PC-9 (cell line): ENCODE measurements at regions not wholly inside any gene's neighbourhood (a gene's known extent, or its start where the extent isn't known, plus 50 kb on each side); places are given as distances from the start of the nearest gene placed in this dataset.
"Not testable (repeated sequence)": the region's sequence is repeated elsewhere in the genome, so short reads cannot be mapped to it uniquely, and the experiment has no call there.

Source experiments
- BruUV-seq: library from RNA; stranded (reverse); fragments of 400-500 nt; replicated peaks from 2 replicates; lab custom pipeline; 2021; lab: Mats Ljungman, UMichigan
- CTCF ChIA-PET: fragments of 300-600 bp; sonication (Branson Sonifier 250); formaldehyde crosslinking; loops from one replicate; lab custom pipeline; 2022; ENCODE audit warnings: antibody characterized with exemption; lab: Charles Lee
- POLR2A ChIA-PET: fragments of 300-600 bp; sonication (Branson Sonifier 250); formaldehyde crosslinking; loops from one replicate; lab custom pipeline; 2022; ENCODE audit warnings: antibody characterized with exemption; ENCODE audit not compliant: unreplicated experiment; lab: Charles Lee
- DNase-seq, 2 experiments: peaks; one replicate each; pipeline versions ENCODE4 v3.0.0 to v3.0.0-alpha.2; 2015 to 2022; ENCODE audit warnings: mixed read lengths in 1 of 2
- H2AFZ ChIP-seq: fragments of 200-600 bp; sonication (generic); 2 replicates; pipeline ENCODE4 v1.8.1; 2017; ENCODE audit warnings: antibody characterized with exemption
- H3F3A ChIP-seq: fragments of 200-600 bp; sonication (generic); 2 replicates; pipeline ENCODE4 v1.8.1; 2017; ENCODE audit warnings: antibody characterized with exemption, mild to moderate bottlenecking, low read depth; ENCODE audit not compliant: insufficient read depth
- H3K27ac ChIP-seq: fragments of 200-600 bp; sonication (generic); 2 replicates; pipeline ENCODE4 v1.6.1; 2016; ENCODE audit warnings: mixed run types
- H3K27me3 ChIP-seq: fragments of 200-600 bp; sonication (generic); 2 replicates; pipeline ENCODE4 v1.6.1; 2016; ENCODE audit warnings: low read depth, mixed run types; ENCODE audit not compliant: insufficient read depth
- H3K36me3 ChIP-seq: fragments of 200-600 bp; sonication (generic); 2 replicates; pipeline ENCODE4 v1.6.1; 2016; ENCODE audit warnings: low read depth, mixed run types
- H3K4me1 ChIP-seq: fragments of 200-600 bp; sonication (generic); replicated peaks from 2 replicates; pipeline ENCODE4 v1.6.1; 2016; ENCODE audit warnings: mixed run types; ENCODE audit not compliant: insufficient read depth
- H3K4me2 ChIP-seq: fragments of 200-600 bp; sonication (generic); 2 replicates; pipeline ENCODE4 v1.6.1; 2017; ENCODE audit warnings: mixed run types
- H3K4me3 ChIP-seq: fragments of 200-600 bp; sonication (generic); 2 replicates; pipeline ENCODE4 v1.6.1; 2016; ENCODE audit warnings: mixed run types
- H3K79me2 ChIP-seq: fragments of 200-600 bp; sonication (generic); 2 replicates; pipeline ENCODE4 v1.6.1; 2017; ENCODE audit warnings: low read depth, mixed run types
- H3K9me2 ChIP-seq: fragments of 200-600 bp; sonication (generic); 2 replicates; pipeline ENCODE4 v1.8.1; 2017; ENCODE audit warnings: mild to moderate bottlenecking; ENCODE audit not compliant: insufficient read depth
- H3K9me3 ChIP-seq: fragments of 200-600 bp; sonication (generic); 2 replicates; pipeline ENCODE4 v1.8.1; 2016; ENCODE audit warnings: low read depth; ENCODE audit not compliant: insufficient read depth
- H4K20me1 ChIP-seq: fragments of 200-600 bp; sonication (generic); 2 replicates; pipeline ENCODE4 v1.8.1; 2017; ENCODE audit not compliant: insufficient read depth
- EZH2 ChIP-seq: fragments of 200-600 bp; sonication (generic); IDR thresholded peaks from 2 replicates; pipeline ENCODE4 v1.8.0; 2017; ENCODE audit warnings: antibody characterized with exemption, low read depth
- intact Hi-C: fragments of 100-400 bp; cut with micrococcal nuclease; formaldehyde crosslinking; loops from one replicate; pipeline ENCODE4 v1.10.0; 2022; ENCODE audit not compliant: unreplicated experiment
- TF ChIP-seq, protein P1 (sequence below): fragments of 200-600 bp; sonication (generic); conservative IDR thresholded peaks from 2 replicates; pipeline ENCODE4 v1.6.1; 2017; ENCODE audit warnings: mixed run types, antibody characterized with exemption, mild to moderate bottlenecking, moderate library complexity

DNA sequence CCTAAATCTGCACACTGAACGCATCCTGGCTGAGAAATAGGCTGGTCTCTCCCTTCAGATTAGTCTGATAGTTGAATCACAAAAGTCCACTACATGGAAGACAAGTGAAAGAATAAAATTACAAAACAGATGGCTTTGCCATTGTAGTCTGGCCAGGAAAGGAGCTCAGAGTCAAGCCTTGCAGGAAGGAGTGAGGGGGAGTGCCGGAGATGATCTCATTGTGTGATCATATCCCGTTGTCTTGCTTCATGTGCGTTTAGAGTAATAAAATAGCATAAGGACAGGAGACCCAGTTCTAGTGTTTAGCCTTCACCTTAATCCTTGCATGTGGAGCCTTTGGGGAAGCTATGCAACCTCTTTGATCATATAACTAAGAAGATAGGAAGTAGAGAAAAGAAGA is 666.7 kb upstream of the RAG2 start:
- intact Hi-C loops, result no loop called here
- no peak for TF ChIP-seq EZH2
- H3K4me2 ChIP-seq, result no peak overlapping the region
- H3K4me3 ChIP-seq, result no peak overlapping the region
- H3K27ac ChIP-seq, result no peak overlapping the region
- H3K27me3 ChIP-seq, result no peaks in the 10 kb centered on the region
- H2AFZ ChIP-seq, result no peak overlapping the region
- no peaks in the 10 kb centered on the region for H3K9me3 ChIP-seq
- H3K36me3 ChIP-seq, result no peaks in the 10 kb centered on the region
- no peaks in the 10 kb centered on the region for H4K20me1 ChIP-seq
- no peak for DNase-seq
- H3K4me1 ChIP-seq, result no peaks in the 10 kb centered on the region
- BruUV-seq, result no TSS peak
- no peaks in the 10 kb centered on the region for H3K79me2 ChIP-seq
- no peaks in the 10 kb centered on the region for H3F3A ChIP-seq
- no peaks in the 10 kb centered on the region for H3K9me2 ChIP-seq
- POLR2A ChIA-PET, result interaction anchor here (0.7 kb wide), 1 partner anchor 488 kb away, joined by 5 read pairs; no protein-coding TSS in a partner anchor
- CTCF ChIA-PET, result no interaction called here

- POLR2A ChIA-PET, result no interaction called here
- no peaks in the 10 kb centered on the region for H3K27me3 ChIP-seq
- H3K27ac ChIP-seq, result no peak overlapping the region
- no peaks in the 10 kb centered on the region for H3K9me3 ChIP-seq
- DNase-seq, result no peak
- H4K20me1 ChIP-seq, result no peaks in the 10 kb centered on the region
- TF ChIP-seq EZH2, result no peak
- TF ChIP-seq, protein P1, sequence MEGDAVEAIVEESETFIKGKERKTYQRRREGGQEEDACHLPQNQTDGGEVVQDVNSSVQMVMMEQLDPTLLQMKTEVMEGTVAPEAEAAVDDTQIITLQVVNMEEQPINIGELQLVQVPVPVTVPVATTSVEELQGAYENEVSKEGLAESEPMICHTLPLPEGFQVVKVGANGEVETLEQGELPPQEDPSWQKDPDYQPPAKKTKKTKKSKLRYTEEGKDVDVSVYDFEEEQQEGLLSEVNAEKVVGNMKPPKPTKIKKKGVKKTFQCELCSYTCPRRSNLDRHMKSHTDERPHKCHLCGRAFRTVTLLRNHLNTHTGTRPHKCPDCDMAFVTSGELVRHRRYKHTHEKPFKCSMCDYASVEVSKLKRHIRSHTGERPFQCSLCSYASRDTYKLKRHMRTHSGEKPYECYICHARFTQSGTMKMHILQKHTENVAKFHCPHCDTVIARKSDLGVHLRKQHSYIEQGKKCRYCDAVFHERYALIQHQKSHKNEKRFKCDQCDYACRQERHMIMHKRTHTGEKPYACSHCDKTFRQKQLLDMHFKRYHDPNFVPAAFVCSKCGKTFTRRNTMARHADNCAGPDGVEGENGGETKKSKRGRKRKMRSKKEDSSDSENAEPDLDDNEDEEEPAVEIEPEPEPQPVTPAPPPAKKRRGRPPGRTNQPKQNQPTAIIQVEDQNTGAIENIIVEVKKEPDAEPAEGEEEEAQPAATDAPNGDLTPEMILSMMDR, result no peak
- CTCF ChIA-PET, result no interaction called here
- no peaks in the 10 kb centered on the region for H3K36me3 ChIP-seq
- intact Hi-C loops, result no loop called here
- no TSS peak for BruUV-seq
- no peaks in the 10 kb centered on the region for H3K79me2 ChIP-seq
- no peak overlapping the region for H2AFZ ChIP-seq
- no peaks in the 10 kb centered on the region for H3K4me1 ChIP-seq
- no peaks in the 10 kb centered on the region for H3F3A ChIP-seq
- H3K4me3 ChIP-seq, result no peak overlapping the region
- H3K9me2 ChIP-seq, result no peaks in the 10 kb centered on the region
- no peak overlapping the region for H3K4me2 ChIP-seq
These were observed 666.0 kb upstream of the RAG2 start for GRCh38 chr11:37264060-37264459.

DNA sequence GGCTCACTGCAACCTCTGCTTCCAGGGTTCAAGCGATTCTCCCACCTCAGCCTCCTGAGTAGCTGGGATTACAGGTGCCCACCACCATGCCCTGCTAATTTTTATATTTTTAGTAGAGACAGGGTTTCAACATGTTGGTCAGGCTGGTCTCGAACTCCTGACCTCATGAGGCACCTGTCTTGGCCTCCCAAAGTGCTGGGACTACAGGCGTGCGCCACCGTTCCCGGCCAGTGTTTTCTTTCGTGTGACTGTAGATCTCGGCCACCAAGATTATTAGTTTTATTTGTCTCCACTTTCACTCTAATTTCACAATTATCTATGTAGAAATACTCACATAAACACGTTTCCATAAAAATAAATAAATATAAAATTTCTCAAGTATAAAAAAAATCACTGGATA is 665.4 kb upstream of the RAG2 start:
- H3F3A ChIP-seq, H3K4me3 ChIP-seq, H3K9me2 ChIP-seq, H3K9me3 ChIP-seq, H4K20me1 ChIP-seq, DNase-seq, intact Hi-C loops, H3K4me1 ChIP-seq, H3K36me3 ChIP-seq, CTCF ChIA-PET, H3K79me2 ChIP-seq, H3K4me2 ChIP-seq, BruUV-seq, H2AFZ ChIP-seq, H3K27ac ChIP-seq, POLR2A ChIA-PET, H3K27me3 ChIP-seq: not testable (repeated sequence)

- POLR2A ChIA-PET, result no interaction called here
- CTCF ChIA-PET, result no interaction called here
- no peaks in the 10 kb centered on the region for H4K20me1 ChIP-seq
- intact Hi-C loops, result no loop called here
- H3K4me1 ChIP-seq, result no peaks in the 10 kb centered on the region
- H3K4me3 ChIP-seq, result no peak overlapping the region
- no peaks in the 10 kb centered on the region for H3K9me3 ChIP-seq
- H2AFZ ChIP-seq, result no peak overlapping the region
- no TSS peak for BruUV-seq
- H3K36me3 ChIP-seq, result no peaks in the 10 kb centered on the region
- H3K27me3 ChIP-seq, result no peaks in the 10 kb centered on the region
- no peaks in the 10 kb centered on the region for H3K9me2 ChIP-seq
- no peak overlapping the region for H3K27ac ChIP-seq
- H3K4me2 ChIP-seq, result no peak overlapping the region
- no peak for DNase-seq
- H3K79me2 ChIP-seq, result no peaks in the 10 kb centered on the region
- no peak for TF ChIP-seq EZH2
- TF ChIP-seq, protein P1, result no peak
- no peaks in the 10 kb centered on the region for H3F3A ChIP-seq
These were observed 661.7 kb upstream of the RAG2 start for GRCh38 chr11:37259734-37260133.
